Activated B cell treated with CpG ODN at 0.5 μM for 24 hours (primary cell): ENCODE measurements at regions not wholly inside any gene's neighbourhood (a gene's known extent, or its start where the extent isn't known, plus 50 kb on each side); places are given as distances from the start of the nearest gene placed in this dataset.

Experiments
- ATAC-seq: fragments of 200-7000 bp; cut with Tn5 transposase; one replicate; pipeline ENCODE4 v1.10.0; 2021; ENCODE audit warnings: low read depth, mild to moderate bottlenecking, moderate library complexity
- CTCF ChIA-PET: fragments of 350-600 bp; sonication (Branson Sonifier 250); formaldehyde crosslinking; loops from one replicate; lab custom pipeline; 2021; ENCODE audit warnings: antibody characterized with exemption; lab: Charles Lee
- POLR2A ChIA-PET: fragments of 350-600 bp; sonication (Branson Sonifier 250); formaldehyde crosslinking; loops from one replicate; lab custom pipeline; 2021; ENCODE audit warnings: antibody characterized with exemption; lab: Charles Lee
- DNase-seq: peaks from one replicate; pipeline ENCODE4 v3.0.0; 2022
- H3K27ac Mint-ChIP-seq: one replicate; pipeline ENCODE4 v1.8.0; 2020; ENCODE audit warnings: mixed read lengths
- H3K27me3 Mint-ChIP-seq: one replicate; pipeline ENCODE4 v1.8.0; 2021; ENCODE audit warnings: mixed read lengths
- H3K36me3 Mint-ChIP-seq: one replicate; pipeline ENCODE4 v1.8.0; 2021; ENCODE audit warnings: low read depth, mixed read lengths
- H3K4me1 Mint-ChIP-seq: one replicate; pipeline ENCODE4 v1.8.0; 2021; ENCODE audit warnings: mixed read lengths
- H3K4me3 Mint-ChIP-seq: one replicate; pipeline ENCODE4 v1.8.0; 2020; ENCODE audit warnings: mild to moderate bottlenecking, mixed read lengths
- H3K9me3 Mint-ChIP-seq: one replicate; pipeline ENCODE4 v1.8.0; 2020; ENCODE audit warnings: mixed read lengths
- intact Hi-C: fragments of 100-400 bp; cut with micrococcal nuclease; formaldehyde crosslinking; loops from one replicate; pipeline ENCODE4 v1.15.1; 2024
- TF ChIP-seq, protein P1 (sequence below): fragments of 200-600 bp; IDR thresholded peaks from one replicate; pipeline ENCODE4 v1.8.0; 2022; ENCODE audit warnings: antibody characterized with exemption, mild to moderate bottlenecking

GRCh38 chr2:66301022-66301766 is 133.7 kb upstream of the MEIS1 start:
- Mint-ChIP-seq H3K27me3 (no peaks in the 10 kb centered on the region), H3K4me1 (no peaks in the 10 kb centered on the region), H3K36me3 (no peaks in the 10 kb centered on the region), H3K27ac (no peak overlapping the region), H3K9me3 (no peaks in the 10 kb centered on the region), H3K4me3 (no peak overlapping the region)
- TF ChIP-seq, protein P1, sequence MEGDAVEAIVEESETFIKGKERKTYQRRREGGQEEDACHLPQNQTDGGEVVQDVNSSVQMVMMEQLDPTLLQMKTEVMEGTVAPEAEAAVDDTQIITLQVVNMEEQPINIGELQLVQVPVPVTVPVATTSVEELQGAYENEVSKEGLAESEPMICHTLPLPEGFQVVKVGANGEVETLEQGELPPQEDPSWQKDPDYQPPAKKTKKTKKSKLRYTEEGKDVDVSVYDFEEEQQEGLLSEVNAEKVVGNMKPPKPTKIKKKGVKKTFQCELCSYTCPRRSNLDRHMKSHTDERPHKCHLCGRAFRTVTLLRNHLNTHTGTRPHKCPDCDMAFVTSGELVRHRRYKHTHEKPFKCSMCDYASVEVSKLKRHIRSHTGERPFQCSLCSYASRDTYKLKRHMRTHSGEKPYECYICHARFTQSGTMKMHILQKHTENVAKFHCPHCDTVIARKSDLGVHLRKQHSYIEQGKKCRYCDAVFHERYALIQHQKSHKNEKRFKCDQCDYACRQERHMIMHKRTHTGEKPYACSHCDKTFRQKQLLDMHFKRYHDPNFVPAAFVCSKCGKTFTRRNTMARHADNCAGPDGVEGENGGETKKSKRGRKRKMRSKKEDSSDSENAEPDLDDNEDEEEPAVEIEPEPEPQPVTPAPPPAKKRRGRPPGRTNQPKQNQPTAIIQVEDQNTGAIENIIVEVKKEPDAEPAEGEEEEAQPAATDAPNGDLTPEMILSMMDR = no peak
- ChIA-PET CTCF (no interaction called here), POLR2A (no interaction called here)
- intact Hi-C loops = no loop called here
- DNase-seq (no peak), ATAC-seq (no peak)

DNA sequence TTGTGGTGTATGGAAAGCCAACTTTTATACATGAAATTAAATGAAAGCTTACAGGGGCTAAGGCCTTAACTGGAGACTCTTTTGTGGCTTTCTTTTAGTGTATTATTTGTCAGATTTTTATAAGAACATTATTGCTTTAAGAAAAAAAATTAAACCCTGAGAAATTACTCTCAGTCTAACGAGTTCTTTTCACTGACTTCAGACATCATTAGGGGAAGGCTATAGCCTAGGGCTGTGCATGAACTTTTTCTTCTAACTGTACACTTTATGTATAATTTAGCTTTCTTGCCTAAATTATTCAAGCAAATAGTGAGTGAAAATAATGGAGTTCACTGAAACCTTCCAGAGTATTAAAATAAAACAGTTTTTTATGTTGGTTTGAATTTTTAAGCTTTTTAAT is 151.1 kb upstream of the MEIS1 start:
- TF ChIP-seq, protein P1 = no peak
- ATAC-seq = no peak
- H3K4me3 Mint-ChIP-seq = no peak overlapping the region
- intact Hi-C loops = no loop called here
- POLR2A ChIA-PET = no interaction called here
- no peak overlapping the region for H3K27ac Mint-ChIP-seq
- CTCF ChIA-PET = no interaction called here
- H3K4me1 Mint-ChIP-seq = no peaks in the 10 kb centered on the region
- H3K36me3 Mint-ChIP-seq = no peaks in the 10 kb centered on the region
- DNase-seq = no peak
- H3K27me3 Mint-ChIP-seq = no peaks in the 10 kb centered on the region
- no peaks in the 10 kb centered on the region for H3K9me3 Mint-ChIP-seq

DNA sequence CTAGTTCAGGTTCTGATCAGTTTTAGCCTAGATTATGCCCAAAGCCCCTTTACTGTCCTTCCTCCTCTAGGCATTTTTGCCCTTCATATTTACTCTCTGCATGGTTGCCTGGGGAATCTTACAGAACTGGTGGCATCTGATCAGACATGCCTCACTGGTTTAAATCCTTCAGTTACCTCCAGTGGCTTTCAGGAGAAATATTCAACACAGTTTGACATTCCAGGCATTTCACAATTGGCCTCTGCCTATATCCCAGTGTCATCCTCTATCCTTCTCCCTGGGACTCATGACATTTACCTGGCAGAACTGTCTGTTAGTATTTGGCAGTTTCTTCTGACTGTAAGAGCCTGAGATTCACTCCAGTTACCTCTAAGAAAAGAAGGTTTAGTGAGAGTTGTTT is 152.9 kb upstream of the MEIS1 start:
- Mint-ChIP-seq H3K4me1 (no peaks in the 10 kb centered on the region), H3K36me3 (no peaks in the 10 kb centered on the region), H3K27ac (no peak overlapping the region), H3K9me3 (no peaks in the 10 kb centered on the region), H3K4me3 (no peak overlapping the region), H3K27me3 (no peaks in the 10 kb centered on the region)
- DNase-seq = no peak
- intact Hi-C loops = no loop called here
- TF ChIP-seq, protein P1 = no peak
- no peak for ATAC-seq
- ChIA-PET CTCF (no interaction called here), POLR2A (no interaction called here)

DNA sequence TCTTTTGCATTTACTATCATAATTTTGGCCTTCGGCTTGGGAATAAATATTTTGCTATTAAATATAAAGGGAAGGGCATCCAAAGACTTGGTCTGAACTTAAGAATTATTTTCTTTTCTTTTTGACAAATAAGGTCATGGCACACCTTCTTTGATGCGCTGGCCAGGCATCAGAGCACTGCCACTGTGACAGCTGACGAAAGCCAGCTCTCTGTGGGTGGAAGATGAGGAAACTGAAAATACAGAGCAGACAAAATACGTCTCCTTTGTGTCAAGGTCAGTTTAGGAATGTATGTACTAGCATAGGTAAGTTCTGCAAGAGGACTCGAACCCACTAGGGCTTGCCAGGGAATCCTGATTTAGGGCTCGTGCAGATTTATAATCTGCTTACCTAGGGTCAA is 155.9 kb upstream of the MEIS1 start:
- no peak overlapping the region for H3K27ac Mint-ChIP-seq
- H3K4me3 Mint-ChIP-seq = no peak overlapping the region
- TF ChIP-seq, protein P1 = no peak
- DNase-seq (no peak), ATAC-seq (no peak)
- no peaks in the 10 kb centered on the region for H3K27me3 Mint-ChIP-seq
- H3K36me3 Mint-ChIP-seq = no peaks in the 10 kb centered on the region
- no peaks in the 10 kb centered on the region for H3K4me1 Mint-ChIP-seq
- CTCF ChIA-PET = no interaction called here
- no peaks in the 10 kb centered on the region for H3K9me3 Mint-ChIP-seq
- intact Hi-C loops = no loop called here
- POLR2A ChIA-PET = no interaction called here

GRCh38 chr2:66275984-66276383 is 158.9 kb upstream of the MEIS1 start:
- H3K9me3 Mint-ChIP-seq = no peaks in the 10 kb centered on the region
- ChIA-PET POLR2A (no interaction called here), CTCF (no interaction called here)
- H3K4me1 Mint-ChIP-seq = no peaks in the 10 kb centered on the region
- no peaks in the 10 kb centered on the region for H3K27me3 Mint-ChIP-seq
- DNase-seq (no peak), ATAC-seq (no peak)
- no peaks in the 10 kb centered on the region for H3K36me3 Mint-ChIP-seq
- H3K27ac Mint-ChIP-seq = no peak overlapping the region
- no peak overlapping the region for H3K4me3 Mint-ChIP-seq
- TF ChIP-seq, protein P1 = no peak
- intact Hi-C loops = no loop called here
